ENCODE measurements at regions not wholly inside any gene's neighbourhood (a gene's known extent, or its start where the extent isn't known, plus 50 kb on each side); places are given as distances from the start of the nearest gene placed in this dataset.

- TF ChIP-seq CTCF (tag by site-specific recombination; IDR thresholded peaks at IDR 0.05) (no peak), SALL2 (tag by site-specific recombination; IDR thresholded peaks at IDR 0.05; ENCODE audit: borderline replicate concordance) (no peak), ZNF426 (tag by site-specific recombination; IDR thresholded peaks at IDR 0.05) (no peak), ZBTB6 (tag by site-specific recombination; IDR thresholded peaks at IDR 0.05) (no peak), ZBTB10 (tag by site-specific recombination; IDR thresholded peaks at IDR 0.05) (no peak), SP2 (tag by site-specific recombination; IDR thresholded peaks at IDR 0.05) (no peak), TSHZ1 (tag by site-specific recombination; IDR thresholded peaks at IDR 0.05; ENCODE audit: borderline replicate concordance) (no peak), ZNF558 (tag by site-specific recombination; IDR thresholded peaks at IDR 0.05) (no peak), ZNF121 (tag by site-specific recombination; IDR thresholded peaks at IDR 0.05) (no peak), ATF2 (tag by site-specific recombination; IDR thresholded peaks at IDR 0.05; ENCODE audit: low read depth) (no peak), ZNF311 (tag by site-specific recombination; IDR thresholded peaks at IDR 0.05; ENCODE audit: borderline replicate concordance) (no peak), ZNF404 (tag by site-specific recombination; IDR thresholded peaks at IDR 0.05) (no peak)
Observed at GRCh38 chr2:226184540-226184939, 615.1 kb downstream of the IRS1 start.
